Endothelial cell of umbilical vein (primary cell): ENCODE measurements at regions not wholly inside any gene's neighbourhood (a gene's known extent, or its start where the extent isn't known, plus 50 kb on each side); places are given as distances from the start of the nearest gene placed in this dataset.

Source experiments
- BruUV-seq: library from RNA; stranded (reverse); fragments of 400-500 nt; replicated peaks from 2 replicates; lab custom pipeline; 2021; lab: Mats Ljungman, UMichigan
- CTCF ChIA-PET: fragments of 300-600, 350-600 bp; sonication (Branson Sonifier 250); formaldehyde crosslinking; loops from one replicate; lab custom pipeline; 2021; ENCODE audit warnings: antibody characterized with exemption, inconsistent platforms; lab: Charles Lee
- POLR2A ChIA-PET: fragments of 300-600, 350-600 bp; sonication (Branson Sonifier 250); formaldehyde crosslinking; loops from one replicate; lab custom pipeline; 2021; ENCODE audit warnings: antibody characterized with exemption, inconsistent platforms; lab: Charles Lee
- DNase-seq: peaks from one replicate; pipeline ENCODE4 v3.0.0-alpha.2; 2011; ENCODE audit warnings: low read depth, low spot score
- FAIRE-seq: peaks from 2 replicates; lab custom pipeline; 2011; peaks lifted over from hg19 to GRCh38; lab: Jason Lieb, UNC
- H2AFZ ChIP-seq: 2 replicates; pipeline ENCODE4 v1.6.0; 2012; ENCODE audit warnings: low read depth, low read length, control low read depth, inconsistent platforms
- H3K27ac ChIP-seq: 2 replicates; pipeline ENCODE4 v1.5.1; 2011; ENCODE audit warnings: low read depth, mild to moderate bottlenecking, control low read depth, low read length, moderate library complexity; ENCODE audit not compliant: insufficient read depth
- H3K27me3 ChIP-seq, 2 experiments: 2 replicates each; pipeline versions ENCODE4 v1.6.0 to v1.6.1; 2011; ENCODE audit warnings: low read length in 2 of 2, mixed read lengths in 1 of 2; ENCODE audit not compliant: control insufficient read depth in 2 of 2, insufficient read depth in 2 of 2
- H3K36me3 ChIP-seq, 2 experiments: 2 replicates in 1 of 2; 3 replicates in 1 of 2; pipeline ENCODE4 v1.5.1; 2011; ENCODE audit warnings: low read length in 2 of 2, mild to moderate bottlenecking in 1 of 2, moderate library complexity in 1 of 2; ENCODE audit not compliant: control insufficient read depth in 2 of 2, insufficient read depth in 2 of 2; ENCODE audit errors: extremely low read depth in 1 of 2
- H3K4me1 ChIP-seq: 3 replicates; pipeline ENCODE4 v1.5.1; 2011; ENCODE audit warnings: mild to moderate bottlenecking, low read length; ENCODE audit not compliant: control insufficient read depth, insufficient read depth; ENCODE audit errors: extremely low read depth
- H3K4me2 ChIP-seq: 2 replicates; pipeline ENCODE4 v1.6.1; 2011; ENCODE audit warnings: low read length, control low read depth, mixed read lengths; ENCODE audit not compliant: insufficient read depth
- H3K4me3 ChIP-seq, 3 experiments: fragments of 200-600 bp in 1 of 3; sonication (generic), shearing (Covaris generic) in 1 of 3; replicated peaks in 1 of 3; 2 replicates each; pipeline ENCODE4 v1.5.1; 2011 to 2016; ENCODE audit warnings: control low read depth in 3 of 3, low read length in 3 of 3, mild to moderate bottlenecking in 2 of 3, inconsistent platforms in 1 of 3, low read depth in 1 of 3, moderate library complexity in 1 of 3; ENCODE audit not compliant: insufficient read depth in 1 of 3
- H3K79me2 ChIP-seq: 2 replicates; pipeline ENCODE4 v1.6.0; 2012; ENCODE audit warnings: low read length, inconsistent platforms; ENCODE audit not compliant: control insufficient read depth, insufficient read depth
- H3K9ac ChIP-seq: replicated peaks from 2 replicates; pipeline ENCODE3; 2011; ENCODE audit warnings: low read length, control low read depth; ENCODE audit not compliant: insufficient read depth; ENCODE audit errors: extremely low read depth
- H3K9me1 ChIP-seq: replicated peaks from 3 replicates; pipeline ENCODE4 v1.6.0; 2011; ENCODE audit warnings: mild to moderate bottlenecking, low read length; ENCODE audit not compliant: control insufficient read depth, insufficient read depth; ENCODE audit errors: extremely low read depth
- H3K9me3 ChIP-seq: replicated peaks from 2 replicates; pipeline ENCODE4 v1.5.1; 2012; ENCODE audit warnings: low read length, inconsistent platforms; ENCODE audit not compliant: control insufficient read depth, insufficient read depth
- H4K20me1 ChIP-seq: replicated peaks from 2 replicates; pipeline ENCODE3; 2011; ENCODE audit warnings: mild to moderate bottlenecking, low read length; ENCODE audit not compliant: control insufficient read depth, insufficient read depth; ENCODE audit errors: extremely low read depth
- EZH2 ChIP-seq: IDR thresholded peaks from 2 replicates; pipeline ENCODE4 v1.6.1; 2012; ENCODE audit warnings: borderline replicate concordance, low read depth, mild to moderate bottlenecking, moderate library complexity, low read length, inconsistent platforms; ENCODE audit not compliant: severe bottlenecking
- FOS ChIP-seq: IDR thresholded peaks from 2 replicates; pipeline ENCODE4 v1.6.1; 2011; ENCODE audit warnings: mild to moderate bottlenecking, low read length, moderate library complexity, borderline replicate concordance; ENCODE audit not compliant: insufficient read depth
- GATA2 ChIP-seq: IDR thresholded peaks from 2 replicates; pipeline ENCODE4 v1.7.0; 2011; ENCODE audit warnings: low read depth, mild to moderate bottlenecking, moderate library complexity, mixed read lengths, low read length; ENCODE audit not compliant: insufficient read length, insufficient read depth
- JUN ChIP-seq: IDR thresholded peaks from 2 replicates; pipeline ENCODE4 v1.6.1; 2011; ENCODE audit warnings: borderline replicate concordance, low read depth; ENCODE audit not compliant: insufficient read length, insufficient read depth
- MYC ChIP-seq: IDR thresholded peaks from one replicate; pipeline ENCODE4 v1.6.1; 2011; ENCODE audit warnings: mild to moderate bottlenecking, low read depth, low read length
- POLR2A ChIP-seq: IDR thresholded peaks from 2 replicates; pipeline ENCODE4 v1.6.1; 2012; ENCODE audit warnings: low read depth, mild to moderate bottlenecking, control low read depth, low read length
- POLR2AphosphoS5 ChIP-seq: IDR thresholded peaks from 2 replicates; pipeline ENCODE4 v1.6.1; 2012; ENCODE audit warnings: low read depth, mild to moderate bottlenecking, control low read depth, low read length, moderate library complexity; ENCODE audit not compliant: insufficient read depth
- dilution Hi-C: fragments of 300-500 bp; cut with MboI; formaldehyde crosslinking; loops from one replicate; pipeline ENCODE4 v1.15.0; 2019; ENCODE audit warnings: low sequenced_read_pairs; ENCODE audit not compliant: extremely low pct_ligation_motif_present
- intact Hi-C: fragments of 100-400 bp; cut with micrococcal nuclease; formaldehyde crosslinking; loops from one replicate; pipeline ENCODE4 v1.10.0; 2022
- TF ChIP-seq, protein P1 (sequence below): IDR thresholded peaks from 2 replicates; pipeline ENCODE4 v1.6.1; 2011; ENCODE audit not compliant: insufficient read depth, insufficient read length
- TF ChIP-seq, protein P2 (sequence below), 2 donors: IDR thresholded peaks; 1 replicate in 1 of 2; 2 replicates in 1 of 2; pipeline ENCODE4 v1.5.1; 2011; ENCODE audit warnings: low read length in 2 of 2, mild to moderate bottlenecking in 2 of 2, moderate library complexity in 2 of 2, control low read depth in 1 of 2, inconsistent platforms in 1 of 2, low read depth in 1 of 2; ENCODE audit not compliant: insufficient read depth in 1 of 2; ENCODE audit errors: extremely low read depth in 1 of 2

DNA sequence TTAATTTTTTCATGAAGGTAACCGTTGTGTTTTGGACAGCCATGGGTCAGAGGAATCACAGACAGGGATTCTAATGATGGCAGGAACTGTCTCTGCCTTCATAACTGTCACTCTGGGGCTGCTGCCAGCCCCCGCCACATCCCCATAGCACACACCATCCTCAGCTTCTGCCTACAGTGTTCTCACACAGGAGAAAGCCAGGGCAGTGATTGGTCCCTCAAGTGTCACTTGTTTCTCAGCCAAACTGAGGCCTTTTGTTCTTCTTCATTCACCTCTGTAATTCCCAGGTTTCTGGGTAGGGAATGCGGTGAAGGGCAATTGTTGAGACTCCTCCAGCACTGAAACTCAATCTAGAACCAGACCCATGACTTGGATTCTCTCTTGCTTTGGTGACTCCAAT is 65.4 kb upstream of the C3orf80 start:
- Histone ChIP-seq H3K79me2 (no peaks in the 10 kb centered on the region), H3K4me2 (no peak overlapping the region), H3K9me3 (no peaks in the 10 kb centered on the region), H3K9ac (no peak overlapping the region), H3K27me3 (no peaks in the 10 kb centered on the region), H2AFZ (no peak overlapping the region), H3K27ac (no peak overlapping the region), H3K9me1 (no peaks in the 10 kb centered on the region), H3K36me3 (no peaks in the 10 kb centered on the region), H4K20me1 (no peaks in the 10 kb centered on the region), H3K4me3 (no peak overlapping the region), H3K4me1 (no peaks in the 10 kb centered on the region)
- TF ChIP-seq, protein P1, sequence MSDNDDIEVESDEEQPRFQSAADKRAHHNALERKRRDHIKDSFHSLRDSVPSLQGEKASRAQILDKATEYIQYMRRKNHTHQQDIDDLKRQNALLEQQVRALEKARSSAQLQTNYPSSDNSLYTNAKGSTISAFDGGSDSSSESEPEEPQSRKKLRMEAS, result no peak
- TF ChIP-seq, protein P2, sequence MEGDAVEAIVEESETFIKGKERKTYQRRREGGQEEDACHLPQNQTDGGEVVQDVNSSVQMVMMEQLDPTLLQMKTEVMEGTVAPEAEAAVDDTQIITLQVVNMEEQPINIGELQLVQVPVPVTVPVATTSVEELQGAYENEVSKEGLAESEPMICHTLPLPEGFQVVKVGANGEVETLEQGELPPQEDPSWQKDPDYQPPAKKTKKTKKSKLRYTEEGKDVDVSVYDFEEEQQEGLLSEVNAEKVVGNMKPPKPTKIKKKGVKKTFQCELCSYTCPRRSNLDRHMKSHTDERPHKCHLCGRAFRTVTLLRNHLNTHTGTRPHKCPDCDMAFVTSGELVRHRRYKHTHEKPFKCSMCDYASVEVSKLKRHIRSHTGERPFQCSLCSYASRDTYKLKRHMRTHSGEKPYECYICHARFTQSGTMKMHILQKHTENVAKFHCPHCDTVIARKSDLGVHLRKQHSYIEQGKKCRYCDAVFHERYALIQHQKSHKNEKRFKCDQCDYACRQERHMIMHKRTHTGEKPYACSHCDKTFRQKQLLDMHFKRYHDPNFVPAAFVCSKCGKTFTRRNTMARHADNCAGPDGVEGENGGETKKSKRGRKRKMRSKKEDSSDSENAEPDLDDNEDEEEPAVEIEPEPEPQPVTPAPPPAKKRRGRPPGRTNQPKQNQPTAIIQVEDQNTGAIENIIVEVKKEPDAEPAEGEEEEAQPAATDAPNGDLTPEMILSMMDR (IDR thresholded peaks at IDR 0.05; ENCODE audit: extremely low read depth in 1 of 2, insufficient read depth in 1 of 2, low read depth in 1 of 2, low read length in 2 of 2), result no peak
- TF ChIP-seq JUN, result no peak
- no peak for TF ChIP-seq MYC
- no peak for TF ChIP-seq POLR2AphosphoS5
- TF ChIP-seq FOS, result no peak
- no peak for TF ChIP-seq GATA2
- no peak for TF ChIP-seq EZH2
- TF ChIP-seq POLR2A, result no peak
- FAIRE-seq, result no peak
- no peak for DNase-seq
- dilution Hi-C loops (no loop called here), intact Hi-C loops (loop anchor here (5.0 kb wide), 2 partner anchors 52 to 67 kb away; partner anchors contain the start of gene C3orf80)
- ChIA-PET POLR2A (no interaction called here), CTCF (interaction anchor here (0.6 to 1.0 kb wide), 2 partner anchors 15 to 127 kb away, joined by 3 read pairs; no protein-coding TSS in a partner anchor)
- BruUV-seq, result no TSS peak
